PFSK-1 (cell line): ENCODE measurements at regions not wholly inside any gene's neighbourhood (a gene's known extent, or its start where the extent isn't known, plus 50 kb on each side); places are given as distances from the start of the nearest gene placed in this dataset.

Experiments
- FOXP2 ChIP-seq: optimal IDR thresholded peaks from 2 replicates; pipeline ENCODE3; 2011; ENCODE audit warnings: borderline replicate concordance, control low read depth, inconsistent platforms; ENCODE audit not compliant: insufficient read depth; ENCODE audit errors: extremely low read length, extremely low read depth
- POLR2AphosphoS5 ChIP-seq: IDR thresholded peaks from 2 replicates; pipeline ENCODE4 v1.6.1; 2012; ENCODE audit warnings: low read depth, mild to moderate bottlenecking, control low read depth, low read length, moderate library complexity
- TF ChIP-seq, protein P1 (sequence below), 2 experiments: IDR thresholded peaks; 2 replicates each; pipeline versions ENCODE4 v1.6.1 to v1.8.0; 2011 to 2012; ENCODE audit warnings: low read depth in 2 of 2, low read length in 2 of 2, control low read depth in 1 of 2, inconsistent platforms in 1 of 2, mild to moderate bottlenecking in 1 of 2, moderate library complexity in 1 of 2; ENCODE audit not compliant: insufficient read depth in 1 of 2

GRCh38 chr10:124321433-124322089 lies 97.2 kb downstream of the OAT start:
- TF ChIP-seq, protein P1, sequence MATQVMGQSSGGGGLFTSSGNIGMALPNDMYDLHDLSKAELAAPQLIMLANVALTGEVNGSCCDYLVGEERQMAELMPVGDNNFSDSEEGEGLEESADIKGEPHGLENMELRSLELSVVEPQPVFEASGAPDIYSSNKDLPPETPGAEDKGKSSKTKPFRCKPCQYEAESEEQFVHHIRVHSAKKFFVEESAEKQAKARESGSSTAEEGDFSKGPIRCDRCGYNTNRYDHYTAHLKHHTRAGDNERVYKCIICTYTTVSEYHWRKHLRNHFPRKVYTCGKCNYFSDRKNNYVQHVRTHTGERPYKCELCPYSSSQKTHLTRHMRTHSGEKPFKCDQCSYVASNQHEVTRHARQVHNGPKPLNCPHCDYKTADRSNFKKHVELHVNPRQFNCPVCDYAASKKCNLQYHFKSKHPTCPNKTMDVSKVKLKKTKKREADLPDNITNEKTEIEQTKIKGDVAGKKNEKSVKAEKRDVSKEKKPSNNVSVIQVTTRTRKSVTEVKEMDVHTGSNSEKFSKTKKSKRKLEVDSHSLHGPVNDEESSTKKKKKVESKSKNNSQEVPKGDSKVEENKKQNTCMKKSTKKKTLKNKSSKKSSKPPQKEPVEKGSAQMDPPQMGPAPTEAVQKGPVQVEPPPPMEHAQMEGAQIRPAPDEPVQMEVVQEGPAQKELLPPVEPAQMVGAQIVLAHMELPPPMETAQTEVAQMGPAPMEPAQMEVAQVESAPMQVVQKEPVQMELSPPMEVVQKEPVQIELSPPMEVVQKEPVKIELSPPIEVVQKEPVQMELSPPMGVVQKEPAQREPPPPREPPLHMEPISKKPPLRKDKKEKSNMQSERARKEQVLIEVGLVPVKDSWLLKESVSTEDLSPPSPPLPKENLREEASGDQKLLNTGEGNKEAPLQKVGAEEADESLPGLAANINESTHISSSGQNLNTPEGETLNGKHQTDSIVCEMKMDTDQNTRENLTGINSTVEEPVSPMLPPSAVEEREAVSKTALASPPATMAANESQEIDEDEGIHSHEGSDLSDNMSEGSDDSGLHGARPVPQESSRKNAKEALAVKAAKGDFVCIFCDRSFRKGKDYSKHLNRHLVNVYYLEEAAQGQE (IDR thresholded peaks at IDR 0.05; ENCODE audit: insufficient read depth in 1 of 2, low read depth in 2 of 2, low read length in 2 of 2), result no peak
- TF ChIP-seq POLR2AphosphoS5, result no peak
- no peak for TF ChIP-seq FOXP2
